MM.1S (cell line): ENCODE measurements at regions not wholly inside any gene's neighbourhood (a gene's known extent, or its start where the extent isn't known, plus 50 kb on each side); places are given as distances from the start of the nearest gene placed in this dataset.

Experiments
- DNase-seq: peaks from one replicate; pipeline ENCODE4 v3.0.0-alpha.2; 2015
- H2AFZ ChIP-seq: fragments of 300-600 bp; sonication (generic); 2 replicates; pipeline ENCODE4 v1.6.0; 2016; ENCODE audit warnings: antibody characterized with exemption, low read length
- H3F3A ChIP-seq: fragments of 300-600 bp; sonication (generic); 2 replicates; pipeline ENCODE4 v1.6.1; 2016; ENCODE audit warnings: mild to moderate bottlenecking, antibody characterized with exemption, low read length, moderate library complexity, mixed read lengths; ENCODE audit not compliant: insufficient read depth
- H3K27ac ChIP-seq: fragments of 300-600 bp; sonication (generic); 2 replicates; pipeline ENCODE4 v1.5.1; 2016; ENCODE audit warnings: mild to moderate bottlenecking, low read length
- H3K27me3 ChIP-seq: fragments of 300-600 bp; sonication (generic); replicated peaks from 2 replicates; pipeline ENCODE4 v1.6.0; 2016; ENCODE audit warnings: low read length; ENCODE audit not compliant: insufficient read depth
- H3K36me3 ChIP-seq: fragments of 300-600 bp; sonication (generic); replicated peaks from 2 replicates; pipeline ENCODE4 v1.6.1; 2016; ENCODE audit warnings: mild to moderate bottlenecking, low read length, mixed read lengths; ENCODE audit not compliant: insufficient read depth
- H3K4me1 ChIP-seq: fragments of 300-600 bp; sonication (generic); 2 replicates; pipeline ENCODE4 v1.6.1; 2016; ENCODE audit warnings: low read length, mixed read lengths
- H3K4me2 ChIP-seq: fragments of 300-600 bp; sonication (generic); 2 replicates; pipeline ENCODE4 v1.6.0; 2016; ENCODE audit warnings: low read depth, low read length
- H3K4me3 ChIP-seq: fragments of 300-600 bp; sonication (generic); 2 replicates; pipeline ENCODE4 v1.5.1; 2016; ENCODE audit warnings: low read length, mixed read lengths
- H3K79me2 ChIP-seq: fragments of 300-600 bp; sonication (generic); 2 replicates; pipeline ENCODE4 v1.6.1; 2016; ENCODE audit warnings: mixed run types, low read length, mixed read lengths
- H3K9ac ChIP-seq: fragments of 300-600 bp; sonication (generic); 2 replicates; pipeline ENCODE4 v1.6.1; 2016; ENCODE audit warnings: low read length, mixed read lengths
- H3K9me2 ChIP-seq: fragments of 300-600 bp; sonication (generic); replicated peaks from 2 replicates; pipeline ENCODE4 v1.6.1; 2016; ENCODE audit warnings: mild to moderate bottlenecking, low read length, mixed read lengths; ENCODE audit not compliant: insufficient read depth
- H3K9me3 ChIP-seq: fragments of 300-600 bp; sonication (generic); replicated peaks from 2 replicates; pipeline ENCODE4 v1.6.1; 2016; ENCODE audit warnings: mild to moderate bottlenecking, low read length, mixed read lengths; ENCODE audit not compliant: insufficient read depth
- H4K20me1 ChIP-seq: fragments of 300-600 bp; sonication (generic); 2 replicates; pipeline ENCODE4 v1.6.1; 2016; ENCODE audit warnings: mild to moderate bottlenecking, low read length, moderate library complexity, mixed read lengths; ENCODE audit not compliant: insufficient read depth
- EZH2 ChIP-seq: fragments of 300-600 bp; sonication (generic); optimal IDR thresholded peaks from 2 replicates; pipeline ENCODE3; 2017; ENCODE audit warnings: low read depth, mild to moderate bottlenecking, antibody characterized with exemption, low read length, mixed read lengths
- EZH2phosphoT487 ChIP-seq: fragments of 300-600 bp; sonication (generic); IDR thresholded peaks from 2 replicates; pipeline ENCODE4 v1.6.1; 2018; ENCODE audit warnings: antibody characterized with exemption, low read length
- TF ChIP-seq, protein P1 (sequence below): fragments of 300-600 bp; sonication (generic); IDR thresholded peaks from 2 replicates; pipeline ENCODE4 v1.5.1; 2016; ENCODE audit warnings: antibody characterized with exemption, low read length, mixed read lengths

DNA sequence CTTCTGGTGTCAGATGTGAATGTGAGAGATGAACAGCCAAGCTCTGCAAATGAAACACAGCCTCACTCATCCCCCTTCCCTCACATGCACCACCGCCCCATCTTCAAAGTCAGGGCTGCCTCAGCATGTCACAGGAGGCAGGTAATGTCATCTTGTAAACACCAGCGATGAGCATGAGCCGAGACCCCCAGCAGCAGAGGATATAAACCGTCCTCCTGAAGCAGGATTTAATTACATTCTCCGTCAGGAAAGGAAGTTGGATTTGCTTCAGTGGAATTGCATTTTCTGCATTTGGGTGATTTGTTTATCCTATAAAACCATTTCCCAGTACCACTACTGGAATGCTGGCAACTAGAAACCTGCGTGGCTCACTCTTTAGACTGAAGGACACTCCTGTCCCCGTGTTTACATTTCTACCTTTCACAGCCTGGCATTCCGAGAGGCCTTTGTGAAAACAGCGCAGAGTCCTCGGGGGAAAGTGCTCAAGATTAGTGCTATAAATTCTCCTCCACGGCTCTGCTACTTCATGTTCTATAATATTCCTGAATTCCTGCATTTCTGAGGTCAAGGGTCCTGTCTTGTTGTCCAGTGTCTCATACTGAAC lies 619.2 kb downstream of the IRS1 start:
- no peaks in the 10 kb centered on the region for H3K79me2 ChIP-seq
- H3F3A ChIP-seq: no peaks in the 10 kb centered on the region
- DNase-seq: no peak
- no peak overlapping the region for H3K4me3 ChIP-seq
- no peak overlapping the region for H3K4me2 ChIP-seq
- no peaks in the 10 kb centered on the region for H3K27me3 ChIP-seq
- no peaks in the 10 kb centered on the region for H3K9me3 ChIP-seq
- no peaks in the 10 kb centered on the region for H3K9me2 ChIP-seq
- H3K9ac ChIP-seq: no peak overlapping the region
- H4K20me1 ChIP-seq: no peaks in the 10 kb centered on the region
- no peaks in the 10 kb centered on the region for H3K4me1 ChIP-seq
- TF ChIP-seq EZH2: no peak
- TF ChIP-seq, protein P1, sequence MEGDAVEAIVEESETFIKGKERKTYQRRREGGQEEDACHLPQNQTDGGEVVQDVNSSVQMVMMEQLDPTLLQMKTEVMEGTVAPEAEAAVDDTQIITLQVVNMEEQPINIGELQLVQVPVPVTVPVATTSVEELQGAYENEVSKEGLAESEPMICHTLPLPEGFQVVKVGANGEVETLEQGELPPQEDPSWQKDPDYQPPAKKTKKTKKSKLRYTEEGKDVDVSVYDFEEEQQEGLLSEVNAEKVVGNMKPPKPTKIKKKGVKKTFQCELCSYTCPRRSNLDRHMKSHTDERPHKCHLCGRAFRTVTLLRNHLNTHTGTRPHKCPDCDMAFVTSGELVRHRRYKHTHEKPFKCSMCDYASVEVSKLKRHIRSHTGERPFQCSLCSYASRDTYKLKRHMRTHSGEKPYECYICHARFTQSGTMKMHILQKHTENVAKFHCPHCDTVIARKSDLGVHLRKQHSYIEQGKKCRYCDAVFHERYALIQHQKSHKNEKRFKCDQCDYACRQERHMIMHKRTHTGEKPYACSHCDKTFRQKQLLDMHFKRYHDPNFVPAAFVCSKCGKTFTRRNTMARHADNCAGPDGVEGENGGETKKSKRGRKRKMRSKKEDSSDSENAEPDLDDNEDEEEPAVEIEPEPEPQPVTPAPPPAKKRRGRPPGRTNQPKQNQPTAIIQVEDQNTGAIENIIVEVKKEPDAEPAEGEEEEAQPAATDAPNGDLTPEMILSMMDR: no peak
- TF ChIP-seq EZH2phosphoT487: no peak
- no peaks in the 10 kb centered on the region for H3K36me3 ChIP-seq
- H2AFZ ChIP-seq: no peak overlapping the region
- no peak overlapping the region for H3K27ac ChIP-seq

DNA sequence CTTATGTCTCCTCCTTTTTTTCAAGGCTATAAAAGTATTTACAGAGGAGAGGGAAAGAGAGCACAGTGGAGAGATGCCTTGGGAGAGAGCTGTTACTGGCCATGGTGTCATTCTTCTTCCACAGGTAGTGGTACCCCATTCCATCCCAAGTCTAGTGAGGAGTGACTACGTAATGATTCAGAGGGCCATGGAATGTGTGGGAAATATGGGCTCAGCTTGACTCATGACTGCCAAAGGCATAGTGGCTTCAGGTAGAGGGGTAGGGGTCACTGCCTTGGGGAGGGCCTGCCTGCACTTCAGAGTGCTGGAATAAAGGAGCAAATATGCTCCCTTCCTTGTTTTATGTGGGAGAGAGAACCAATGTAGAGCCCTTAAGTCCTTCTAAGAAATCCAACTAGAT lies 620.6 kb downstream of the IRS1 start:
- H3K79me2 ChIP-seq: no peaks in the 10 kb centered on the region
- no peak overlapping the region for H3K9ac ChIP-seq
- H3K4me3 ChIP-seq: no peak overlapping the region
- no peaks in the 10 kb centered on the region for H3K9me3 ChIP-seq
- no peaks in the 10 kb centered on the region for H4K20me1 ChIP-seq
- TF ChIP-seq EZH2: no peak
- TF ChIP-seq EZH2phosphoT487: no peak
- TF ChIP-seq, protein P1: no peak
- no peaks in the 10 kb centered on the region for H3F3A ChIP-seq
- H3K27ac ChIP-seq: no peak overlapping the region
- H3K27me3 ChIP-seq: no peaks in the 10 kb centered on the region
- no peak overlapping the region for H3K4me2 ChIP-seq
- H3K4me1 ChIP-seq: no peaks in the 10 kb centered on the region
- H3K36me3 ChIP-seq: no peaks in the 10 kb centered on the region
- DNase-seq: no peak
- H2AFZ ChIP-seq: no peak overlapping the region
- H3K9me2 ChIP-seq: no peaks in the 10 kb centered on the region

DNA sequence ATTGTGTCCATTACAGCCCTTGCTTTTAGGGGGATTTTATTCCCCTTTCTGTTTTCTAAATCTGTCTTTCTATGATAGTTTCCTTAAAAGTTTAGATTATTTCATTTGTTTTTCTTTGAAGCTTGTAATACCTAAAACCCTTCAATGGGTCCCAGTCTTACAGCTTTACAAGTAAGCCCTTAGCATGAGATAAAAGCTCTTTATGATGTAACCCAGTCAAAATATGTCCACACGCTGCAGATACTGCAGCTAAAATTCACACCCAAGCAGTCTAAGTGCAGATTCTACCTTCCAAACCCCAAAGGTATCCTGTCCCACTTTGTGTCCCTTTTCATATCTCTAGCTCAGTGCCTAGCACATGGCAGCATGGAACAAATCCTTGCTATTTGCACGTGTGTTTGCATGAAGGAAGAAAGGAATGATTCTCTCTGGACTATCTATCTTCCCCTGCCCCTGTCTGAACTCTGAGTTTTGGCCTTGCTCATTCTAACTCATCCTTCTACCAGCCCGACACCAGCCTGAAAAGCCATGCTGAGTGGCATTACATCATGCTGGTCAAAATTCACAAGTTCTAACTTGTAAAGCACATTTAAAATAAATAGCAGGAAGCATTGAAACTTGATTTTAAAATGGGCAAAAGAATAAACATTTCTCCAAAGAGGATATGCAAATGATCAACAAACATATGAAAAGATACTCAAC lies 623.2 kb downstream of the IRS1 start:
- H2AFZ ChIP-seq: no peak overlapping the region
- no peak overlapping the region for H3K4me2 ChIP-seq
- H3K4me3 ChIP-seq: no peak overlapping the region
- no peak overlapping the region for H3K27ac ChIP-seq
- no peaks in the 10 kb centered on the region for H3K9me3 ChIP-seq
- no peaks in the 10 kb centered on the region for H3F3A ChIP-seq
- H3K27me3 ChIP-seq: no peaks in the 10 kb centered on the region
- no peaks in the 10 kb centered on the region for H3K36me3 ChIP-seq
- no peak for DNase-seq
- H3K9ac ChIP-seq: no peak overlapping the region
- H3K9me2 ChIP-seq: no peaks in the 10 kb centered on the region
- TF ChIP-seq EZH2phosphoT487 (no peak), EZH2 (no peak)
- TF ChIP-seq, protein P1: no peak
- H3K79me2 ChIP-seq: no peaks in the 10 kb centered on the region
- H3K4me1 ChIP-seq: no peaks in the 10 kb centered on the region
- no peaks in the 10 kb centered on the region for H4K20me1 ChIP-seq
